ENCODE measurements at regions not wholly inside any gene's neighbourhood (a gene's known extent, or its start where the extent isn't known, plus 50 kb on each side); places are given as distances from the start of the nearest gene placed in this dataset.

GRCh38 chr18:1982056-1982455 is 589.2 kb downstream of the METTL4 start:
- TF ChIP-seq ESRRG (CRISPR knock-in tag; IDR thresholded peaks at IDR 0.05) (no peak), POU6F1 (CRISPR knock-in tag; IDR thresholded peaks at IDR 0.05; ENCODE audit: borderline replicate concordance, low read depth) (no peak), TSHZ2 (CRISPR knock-in tag; IDR thresholded peaks at IDR 0.05) (no peak), RARB (CRISPR knock-in tag; IDR thresholded peaks at IDR 0.05) (no peak)
- no peak for ATAC-seq

GRCh38 chr18:1983746-1984515 is 587.4 kb downstream of the METTL4 start:
- ATAC-seq, result no peak
- no peak for TF ChIP-seq GLIS3 (CRISPR knock-in tag; IDR thresholded peaks at IDR 0.05)
- TF ChIP-seq ZFP3 (CRISPR knock-in tag; IDR thresholded peaks at IDR 0.05), result no peak
- no peak for TF ChIP-seq ARNTL (CRISPR knock-in tag; IDR thresholded peaks at IDR 0.05; ENCODE audit: borderline replicate concordance, low read depth)

GRCh38 chr18:1993866-1994265 is 577.4 kb downstream of the METTL4 start:
- ATAC-seq, result no peak
- TF ChIP-seq OSR1 (CRISPR knock-in tag; IDR thresholded peaks at IDR 0.05) (no peak), ZNF565 (CRISPR knock-in tag; conservative IDR thresholded peaks at IDR 0.05; ENCODE audit: low read depth) (no peak)

- TF ChIP-seq RARB (CRISPR knock-in tag; IDR thresholded peaks at IDR 0.05), result no peak
- no peak for TF ChIP-seq ZFP3 (CRISPR knock-in tag; IDR thresholded peaks at IDR 0.05)
- no peak for TF ChIP-seq TCF4 (CRISPR knock-in tag; IDR thresholded peaks at IDR 0.05; ENCODE audit: borderline replicate concordance)
- TF ChIP-seq ZNF70 (CRISPR knock-in tag; IDR thresholded peaks at IDR 0.05), result no peak
- no peak for TF ChIP-seq POU6F1 (CRISPR knock-in tag; IDR thresholded peaks at IDR 0.05; ENCODE audit: borderline replicate concordance, low read depth)
- TF ChIP-seq TSHZ2 (CRISPR knock-in tag; IDR thresholded peaks at IDR 0.05), result no peak
- no peak for TF ChIP-seq ZNF8 (CRISPR knock-in tag; IDR thresholded peaks at IDR 0.05)
- no peak for TF ChIP-seq ISL1 (CRISPR knock-in tag; IDR thresholded peaks at IDR 0.05)
- TF ChIP-seq ZNF565 (CRISPR knock-in tag; conservative IDR thresholded peaks at IDR 0.05; ENCODE audit: low read depth), result no peak
- TF ChIP-seq OSR1 (CRISPR knock-in tag; IDR thresholded peaks at IDR 0.05), result no peak
- no peak for TF ChIP-seq GLIS3 (CRISPR knock-in tag; IDR thresholded peaks at IDR 0.05)
- TF ChIP-seq ESRRG (CRISPR knock-in tag; IDR thresholded peaks at IDR 0.05), result no peak
- TF ChIP-seq CSDC2 (CRISPR knock-in tag; IDR thresholded peaks at IDR 0.05), result no peak
- no peak for TF ChIP-seq ARNTL (CRISPR knock-in tag; IDR thresholded peaks at IDR 0.05; ENCODE audit: borderline replicate concordance, low read depth)
- no peak for TF ChIP-seq CSRNP3 (CRISPR knock-in tag; IDR thresholded peaks at IDR 0.05)
- TF ChIP-seq ZC3H10 (CRISPR knock-in tag; IDR thresholded peaks at IDR 0.05), result no peak
- no peak for TF ChIP-seq TOX (CRISPR knock-in tag; IDR thresholded peaks at IDR 0.05; ENCODE audit: borderline replicate concordance)
- TF ChIP-seq CREB5 (CRISPR knock-in tag; IDR thresholded peaks at IDR 0.05; ENCODE audit: low read depth), result no peak
- TF ChIP-seq PPARA (CRISPR knock-in tag; IDR thresholded peaks at IDR 0.05; ENCODE audit: borderline replicate concordance), result no peak
- ATAC-seq, result no peak
Observed at GRCh38 chr18:1994471-1994870, 576.8 kb downstream of the METTL4 start.

Measured in SK-N-SH treated with all-trans-retinoic acid at 6 μM for 48 hours (cell line).